ENCODE measurements at regions not wholly inside any gene's neighbourhood (a gene's known extent, or its start where the extent isn't known, plus 50 kb on each side); places are given as distances from the start of the nearest gene placed in this dataset.

GRCh38 chr10:44435196-44435595, 50.3 kb upstream of the CXCL12 start:
- TF ChIP-seq POLR2A (IDR thresholded peaks at IDR 0.05) (no peak), CTCF (IDR thresholded peaks at IDR 0.05) (no peak), EP300 (IDR thresholded peaks at IDR 0.05) (no peak)
- Histone ChIP-seq H3K4me3 (no peak overlapping the region), H3K36me3 (no peaks in the 10 kb centered on the region), H3K9me3 (peaks cover 0 to 37% (median 0%) of the 10 kb centered on the region in 4 donors), H3K4me1 (no peaks in the 10 kb centered on the region), H3K27me3 (no peaks in the 10 kb centered on the region), H3K27ac (no peak overlapping the region)
- 80 to 82% methylated on average over 7 of the region's 7 CpGs for WGBS, 2 donors
- no peak for DNase-seq (ENCODE audit: low spot score in 2 of 2)

GRCh38 chr10:44436240-44436639, 51.3 kb upstream of the CXCL12 start:
- DNase-seq (ENCODE audit: low spot score in 2 of 2): no peak
- no peaks in the 10 kb centered on the region for H3K4me1 ChIP-seq
- TF ChIP-seq CTCF (IDR thresholded peaks at IDR 0.05) (no peak), POLR2A (IDR thresholded peaks at IDR 0.05) (no peak), EP300 (IDR thresholded peaks at IDR 0.05) (no peak)

GRCh38 chr10:44437840-44438511, 53.1 kb upstream of the CXCL12 start:
- Histone ChIP-seq H3K27me3 (no peaks in the 10 kb centered on the region), H3K9me3 (peaks cover 0 to 24% (median 0%) of the 10 kb centered on the region in 4 donors), H3K4me1 (no peaks in the 10 kb centered on the region), H3K27ac (peak overlapping the region in 2 of 4 donors; percentile 36 to 62), H3K4me3 (no peak overlapping the region), H3K36me3 (no peaks in the 10 kb centered on the region)
- no peak for DNase-seq (ENCODE audit: low spot score in 2 of 2)
- TF ChIP-seq EP300 (IDR thresholded peaks at IDR 0.05): peak in 1 of 2 donors; percentile 51
- TF ChIP-seq POLR2A (IDR thresholded peaks at IDR 0.05): no peak
- 74 to 76% methylated on average over 4 of the region's 4 CpGs for WGBS, 2 donors

More at GRCh38 chr10:44436240-44436639, 51.3 kb upstream of the CXCL12 start:
- 61 to 64% methylated on average over 1 of the region's 1 CpG for WGBS, 2 donors
- Histone ChIP-seq H3K27me3 (no peaks in the 10 kb centered on the region), H3K9me3 (peaks cover 0 to 29% (median 0%) of the 10 kb centered on the region in 4 donors), H3K4me3 (no peak overlapping the region), H3K27ac (peak overlapping the region in 1 of 4 donors; percentile 50), H3K36me3 (no peaks in the 10 kb centered on the region)

GRCh38 chr10:44439239-44439957, 54.5 kb upstream of the CXCL12 start:
- Histone ChIP-seq H3K4me1 (no peaks in the 10 kb centered on the region), H3K27ac (peak overlapping the region in 2 of 4 donors; percentile 55 to 66), H3K4me3 (no peak overlapping the region), H3K9me3 (peaks cover 0 to 15% (median 0%) of the 10 kb centered on the region in 4 donors), H3K36me3 (no peaks in the 10 kb centered on the region), H3K27me3 (no peaks in the 10 kb centered on the region)
- no peak for DNase-seq (ENCODE audit: low spot score in 2 of 2)
- TF ChIP-seq EP300 (IDR thresholded peaks at IDR 0.05): no peak
- no peak for TF ChIP-seq CTCF (IDR thresholded peaks at IDR 0.05)
- TF ChIP-seq POLR2A (IDR thresholded peaks at IDR 0.05): no peak
- WGBS, 2 donors: 85 to 91% methylated on average over 7 to 8 of the region's 8 CpGs

GRCh38 chr10:44439958-44440244, 55.0 kb upstream of the CXCL12 start:
- TF ChIP-seq CTCF (IDR thresholded peaks at IDR 0.05) (no peak), POLR2A (IDR thresholded peaks at IDR 0.05) (no peak), EP300 (IDR thresholded peaks at IDR 0.05) (no peak)
- DNase-seq (ENCODE audit: low spot score in 2 of 2): no peak
- Histone ChIP-seq H3K27me3 (no peaks in the 10 kb centered on the region), H3K36me3 (no peaks in the 10 kb centered on the region), H3K27ac (peak overlapping the region in 2 of 4 donors; percentile 55 to 66), H3K9me3 (peaks cover 0 to 16% (median 0%) of the 10 kb centered on the region in 4 donors), H3K4me3 (no peak overlapping the region), H3K4me1 (no peaks in the 10 kb centered on the region)
- WGBS, 2 donors: 75 to 76% methylated on average over 4 to 5 of the region's 5 CpGs
